ENCODE measurements at regions not wholly inside any gene's neighbourhood (a gene's known extent, or its start where the extent isn't known, plus 50 kb on each side); places are given as distances from the start of the nearest gene placed in this dataset.

- Histone ChIP-seq H3K9me2 (replicated peaks; ENCODE audit: control insufficient read depth, low read length) (no peaks in the 10 kb centered on the region), H3F3A (ENCODE audit: control insufficient read depth, insufficient read depth) (no peaks in the 10 kb centered on the region), H3K36me3 (ENCODE audit: control insufficient read depth, low read length) (no peaks in the 10 kb centered on the region), H3K4me3 (ENCODE audit: low read length) (no peak overlapping the region), H3K79me2 (ENCODE audit: control insufficient read depth, low read length) (no peaks in the 10 kb centered on the region), H3K27ac (ENCODE audit: low read depth, low read length) (no peak overlapping the region), H3K27me3 (ENCODE audit: control insufficient read depth, low read length) (no peaks in the 10 kb centered on the region), H3K4me1 (ENCODE audit: control insufficient read depth, low read length) (no peaks in the 10 kb centered on the region), H3K4me2 (ENCODE audit: low read length) (no peak overlapping the region), H4K20me1 (ENCODE audit: control insufficient read depth, insufficient read depth, low read depth, low read length) (no peaks in the 10 kb centered on the region), H3K9me3 (ENCODE audit: control insufficient read depth, insufficient read depth, low read length) (no peaks in the 10 kb centered on the region)
- TF ChIP-seq, protein P1, sequence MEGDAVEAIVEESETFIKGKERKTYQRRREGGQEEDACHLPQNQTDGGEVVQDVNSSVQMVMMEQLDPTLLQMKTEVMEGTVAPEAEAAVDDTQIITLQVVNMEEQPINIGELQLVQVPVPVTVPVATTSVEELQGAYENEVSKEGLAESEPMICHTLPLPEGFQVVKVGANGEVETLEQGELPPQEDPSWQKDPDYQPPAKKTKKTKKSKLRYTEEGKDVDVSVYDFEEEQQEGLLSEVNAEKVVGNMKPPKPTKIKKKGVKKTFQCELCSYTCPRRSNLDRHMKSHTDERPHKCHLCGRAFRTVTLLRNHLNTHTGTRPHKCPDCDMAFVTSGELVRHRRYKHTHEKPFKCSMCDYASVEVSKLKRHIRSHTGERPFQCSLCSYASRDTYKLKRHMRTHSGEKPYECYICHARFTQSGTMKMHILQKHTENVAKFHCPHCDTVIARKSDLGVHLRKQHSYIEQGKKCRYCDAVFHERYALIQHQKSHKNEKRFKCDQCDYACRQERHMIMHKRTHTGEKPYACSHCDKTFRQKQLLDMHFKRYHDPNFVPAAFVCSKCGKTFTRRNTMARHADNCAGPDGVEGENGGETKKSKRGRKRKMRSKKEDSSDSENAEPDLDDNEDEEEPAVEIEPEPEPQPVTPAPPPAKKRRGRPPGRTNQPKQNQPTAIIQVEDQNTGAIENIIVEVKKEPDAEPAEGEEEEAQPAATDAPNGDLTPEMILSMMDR (IDR thresholded peaks at IDR 0.05; ENCODE audit: low read depth, low read length, poor library complexity, severe bottlenecking), result no peak
- TF ChIP-seq EZH2phosphoT487 (IDR thresholded peaks at IDR 0.05; ENCODE audit: borderline replicate concordance, low read length), result no peak
Measured at GRCh38 chr13:78215458-78216108, 297.0 kb upstream of the EDNRB start.

DNA sequence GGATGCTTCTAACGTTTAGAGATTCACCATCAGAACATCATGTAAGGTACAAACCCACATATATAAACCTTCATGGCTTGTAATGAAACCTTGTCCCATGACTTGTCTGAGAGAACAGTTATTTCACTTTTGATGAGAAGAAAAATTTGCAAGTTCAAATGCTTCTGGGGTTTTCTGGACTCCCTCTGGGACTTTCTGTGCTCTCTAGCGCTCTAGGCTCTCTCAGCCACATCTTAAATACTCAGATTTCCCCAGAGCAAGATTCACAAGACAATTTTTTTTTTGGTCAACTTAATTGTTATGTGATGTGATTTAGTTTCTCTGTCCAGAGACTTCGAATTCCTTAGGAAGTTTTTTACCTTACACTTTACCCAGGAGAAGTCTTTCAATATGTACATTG lies 282.8 kb upstream of the EDNRB start:
- Histone ChIP-seq H3K9me3 (ENCODE audit: control insufficient read depth, insufficient read depth, low read length) (no peaks in the 10 kb centered on the region), H3K79me2 (ENCODE audit: control insufficient read depth, low read length) (no peaks in the 10 kb centered on the region), H3K9me2 (replicated peaks; ENCODE audit: control insufficient read depth, low read length) (no peaks in the 10 kb centered on the region), H4K20me1 (ENCODE audit: control insufficient read depth, insufficient read depth, low read depth, low read length) (no peaks in the 10 kb centered on the region), H3K4me1 (ENCODE audit: control insufficient read depth, low read length) (no peaks in the 10 kb centered on the region), H3K4me2 (ENCODE audit: low read length) (no peak overlapping the region), H3K27ac (ENCODE audit: low read depth, low read length) (no peak overlapping the region), H3K27me3 (ENCODE audit: control insufficient read depth, low read length) (no peaks in the 10 kb centered on the region), H3K4me3 (ENCODE audit: low read length) (no peak overlapping the region), H3K36me3 (ENCODE audit: control insufficient read depth, low read length) (no peaks in the 10 kb centered on the region), H3F3A (ENCODE audit: control insufficient read depth, insufficient read depth) (no peaks in the 10 kb centered on the region)
- no peak for TF ChIP-seq EZH2phosphoT487 (IDR thresholded peaks at IDR 0.05; ENCODE audit: borderline replicate concordance, low read length)
- TF ChIP-seq, protein P1 (IDR thresholded peaks at IDR 0.05; ENCODE audit: low read depth, low read length, poor library complexity, severe bottlenecking), result no peak

GRCh38 chr13:78198821-78199220 lies 280.2 kb upstream of the EDNRB start:
- H3K79me2 ChIP-seq (ENCODE audit: control insufficient read depth, low read length), result no peaks in the 10 kb centered on the region
- no peaks in the 10 kb centered on the region for H3F3A ChIP-seq (ENCODE audit: control insufficient read depth, insufficient read depth)
- H3K36me3 ChIP-seq (ENCODE audit: control insufficient read depth, low read length), result no peaks in the 10 kb centered on the region
- H3K9me2 ChIP-seq (replicated peaks; ENCODE audit: control insufficient read depth, low read length), result no peaks in the 10 kb centered on the region
- TF ChIP-seq, protein P1 (IDR thresholded peaks at IDR 0.05; ENCODE audit: low read depth, low read length, poor library complexity, severe bottlenecking), result no peak
- TF ChIP-seq EZH2phosphoT487 (IDR thresholded peaks at IDR 0.05; ENCODE audit: borderline replicate concordance, low read length), result no peak
- no peak overlapping the region for H3K27ac ChIP-seq (ENCODE audit: low read depth, low read length)
- H3K4me3 ChIP-seq (ENCODE audit: low read length), result no peak overlapping the region
- H4K20me1 ChIP-seq (ENCODE audit: control insufficient read depth, insufficient read depth, low read depth, low read length), result no peaks in the 10 kb centered on the region
- H3K27me3 ChIP-seq (ENCODE audit: control insufficient read depth, low read length), result no peaks in the 10 kb centered on the region
- no peaks in the 10 kb centered on the region for H3K9me3 ChIP-seq (ENCODE audit: control insufficient read depth, insufficient read depth, low read length)
- no peak overlapping the region for H3K4me2 ChIP-seq (ENCODE audit: low read length)
- H3K4me1 ChIP-seq (ENCODE audit: control insufficient read depth, low read length), result no peaks in the 10 kb centered on the region

Data from DOHH2 (cell line).